ENCODE measurements at regions not wholly inside any gene's neighbourhood (a gene's known extent, or its start where the extent isn't known, plus 50 kb on each side); places are given as distances from the start of the nearest gene placed in this dataset.

- TF ChIP-seq CTCF (IDR thresholded peaks at IDR 0.05; ENCODE audit: low read length): no peak
- TF ChIP-seq EZH2 (IDR thresholded peaks at IDR 0.05; ENCODE audit: borderline replicate concordance, low read length): no peak
Observed at GRCh38 chr5:17331651-17332050, 114.2 kb downstream of the BASP1 start.
